ENCODE measurements at regions not wholly inside any gene's neighbourhood (a gene's known extent, or its start where the extent isn't known, plus 50 kb on each side); places are given as distances from the start of the nearest gene placed in this dataset.

DNA sequence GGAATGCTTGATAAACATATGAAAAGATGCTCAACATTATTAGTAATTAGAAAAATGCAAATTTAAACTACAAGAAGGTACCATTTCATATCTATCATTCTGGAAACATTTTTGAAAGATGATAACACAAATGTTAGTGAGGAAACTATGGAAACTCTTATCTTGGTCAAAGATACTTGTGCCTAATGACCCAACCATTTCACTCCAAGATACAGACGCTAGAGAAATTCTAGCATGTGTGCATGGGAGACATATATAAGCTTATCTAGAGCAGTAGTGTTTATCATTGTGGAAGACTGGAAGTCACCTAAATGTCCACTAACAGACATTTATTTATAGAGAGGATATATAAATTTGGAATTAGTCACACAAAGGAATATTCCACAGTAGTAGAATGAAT, 143.1 kb upstream of the HMGA2 start:
- H3K4me3 ChIP-seq (ENCODE audit: low read depth, low read length), result no peak overlapping the region
- in situ Hi-C loops (cut with HindIII; ENCODE audit: low sequenced_read_pairs), result no loop called here
- TF ChIP-seq, protein P1, sequence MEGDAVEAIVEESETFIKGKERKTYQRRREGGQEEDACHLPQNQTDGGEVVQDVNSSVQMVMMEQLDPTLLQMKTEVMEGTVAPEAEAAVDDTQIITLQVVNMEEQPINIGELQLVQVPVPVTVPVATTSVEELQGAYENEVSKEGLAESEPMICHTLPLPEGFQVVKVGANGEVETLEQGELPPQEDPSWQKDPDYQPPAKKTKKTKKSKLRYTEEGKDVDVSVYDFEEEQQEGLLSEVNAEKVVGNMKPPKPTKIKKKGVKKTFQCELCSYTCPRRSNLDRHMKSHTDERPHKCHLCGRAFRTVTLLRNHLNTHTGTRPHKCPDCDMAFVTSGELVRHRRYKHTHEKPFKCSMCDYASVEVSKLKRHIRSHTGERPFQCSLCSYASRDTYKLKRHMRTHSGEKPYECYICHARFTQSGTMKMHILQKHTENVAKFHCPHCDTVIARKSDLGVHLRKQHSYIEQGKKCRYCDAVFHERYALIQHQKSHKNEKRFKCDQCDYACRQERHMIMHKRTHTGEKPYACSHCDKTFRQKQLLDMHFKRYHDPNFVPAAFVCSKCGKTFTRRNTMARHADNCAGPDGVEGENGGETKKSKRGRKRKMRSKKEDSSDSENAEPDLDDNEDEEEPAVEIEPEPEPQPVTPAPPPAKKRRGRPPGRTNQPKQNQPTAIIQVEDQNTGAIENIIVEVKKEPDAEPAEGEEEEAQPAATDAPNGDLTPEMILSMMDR (IDR thresholded peaks at IDR 0.05; ENCODE audit: low read depth, low read length, missing control alignments), result no peak
- no peak for DNase-seq (ENCODE audit: low read depth)

DNA sequence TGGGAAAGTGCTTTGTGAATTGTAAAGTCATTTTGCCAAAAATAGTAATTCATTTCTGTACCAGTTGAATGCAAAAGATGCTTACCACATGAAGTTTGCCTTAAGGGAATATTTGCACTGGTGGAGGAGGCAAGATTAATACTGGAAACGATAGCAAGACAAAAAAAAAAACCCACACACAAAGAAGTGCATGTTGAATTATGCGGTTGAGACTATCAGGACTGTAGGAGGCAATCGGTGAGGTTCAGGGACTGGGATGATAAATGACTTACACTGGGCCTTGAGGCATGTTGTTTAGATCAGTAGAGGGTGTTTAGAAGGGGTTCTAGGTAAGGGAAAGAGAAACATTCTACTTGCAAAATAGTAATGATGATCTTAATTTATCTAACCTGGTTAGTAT, 142.2 kb upstream of the HMGA2 start:
- DNase-seq (ENCODE audit: low read depth), result no peak
- TF ChIP-seq, protein P1 (IDR thresholded peaks at IDR 0.05; ENCODE audit: low read depth, low read length, missing control alignments), result no peak
- H3K4me3 ChIP-seq (ENCODE audit: low read depth, low read length), result no peak overlapping the region
- in situ Hi-C loops (cut with HindIII; ENCODE audit: low sequenced_read_pairs), result no loop called here

DNA sequence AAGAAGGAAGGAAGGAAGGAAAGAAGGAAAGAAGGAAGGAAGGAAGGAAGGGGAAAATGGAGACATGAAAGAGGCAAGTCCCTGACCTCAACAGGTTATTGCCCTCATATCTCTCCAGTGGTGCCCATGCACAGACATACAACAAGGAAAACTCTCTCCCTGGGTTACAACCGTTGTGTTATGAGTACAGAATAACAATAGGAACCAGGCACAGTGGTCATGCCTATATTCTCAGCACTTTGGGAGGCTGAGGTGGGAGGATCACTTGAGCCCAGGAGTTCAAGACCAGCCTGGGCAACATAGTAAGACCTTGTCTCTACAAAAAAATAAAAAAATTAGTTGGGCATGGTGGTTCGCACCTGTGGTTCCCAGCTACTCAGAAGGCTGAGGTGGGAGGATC, 139.4 kb upstream of the HMGA2 start:
- no peak for DNase-seq (ENCODE audit: low read depth)
- TF ChIP-seq, protein P1 (IDR thresholded peaks at IDR 0.05; ENCODE audit: low read depth, low read length, missing control alignments), result no peak
- in situ Hi-C loops (cut with HindIII; ENCODE audit: low sequenced_read_pairs), result no loop called here
- no peak overlapping the region for H3K4me3 ChIP-seq (ENCODE audit: low read depth, low read length)

DNA sequence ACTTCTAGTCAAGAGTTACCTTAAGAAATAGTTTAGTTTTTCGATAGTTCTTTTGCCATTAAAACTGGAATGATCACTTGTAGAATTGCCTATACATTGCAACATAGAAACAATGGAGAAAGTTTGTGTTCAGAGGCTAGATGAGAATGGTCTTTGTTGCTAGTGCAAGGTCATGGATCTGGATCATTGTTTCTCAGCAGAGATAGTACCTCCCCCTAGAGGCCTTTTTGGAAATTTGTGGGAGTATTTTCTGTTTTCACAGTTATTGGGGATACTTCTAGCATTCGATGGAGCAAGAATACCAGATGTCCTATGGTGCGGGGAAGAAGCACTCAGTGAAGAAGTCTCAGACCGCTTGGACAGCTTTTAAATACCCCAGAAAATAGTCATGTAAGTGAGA, 138.8 kb upstream of the HMGA2 start:
- no peak for DNase-seq (ENCODE audit: low read depth)
- in situ Hi-C loops (cut with HindIII; ENCODE audit: low sequenced_read_pairs), result no loop called here
- TF ChIP-seq, protein P1 (IDR thresholded peaks at IDR 0.05; ENCODE audit: low read depth, low read length, missing control alignments), result peak; percentile 52

DNA sequence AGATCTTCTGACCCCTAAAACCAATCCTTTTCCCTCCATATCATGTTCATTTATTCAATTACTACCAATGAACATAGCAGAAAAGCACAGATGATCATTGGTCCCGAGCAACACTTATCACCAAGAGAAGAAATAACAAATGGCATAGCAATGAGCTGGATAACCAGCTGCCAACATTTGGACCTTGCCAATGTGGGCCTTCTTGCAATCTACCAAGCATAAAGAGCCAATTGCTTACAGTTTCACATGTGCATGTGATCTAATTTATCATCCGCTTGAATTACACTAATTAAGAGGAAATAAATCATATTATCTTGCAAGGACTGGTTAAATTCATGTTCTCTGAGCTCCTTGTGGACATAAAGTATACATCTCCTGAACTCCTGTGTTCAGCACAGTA, 134.8 kb upstream of the HMGA2 start:
- TF ChIP-seq, protein P1 (IDR thresholded peaks at IDR 0.05; ENCODE audit: low read depth, low read length, missing control alignments), result no peak
- in situ Hi-C loops (cut with HindIII; ENCODE audit: low sequenced_read_pairs), result no loop called here
- no peak overlapping the region for H3K4me3 ChIP-seq (ENCODE audit: low read depth, low read length)
- no peak for DNase-seq (ENCODE audit: low read depth)

More for the DNA sequence above, 138.8 kb upstream of the HMGA2 start:
- no peak overlapping the region for H3K4me3 ChIP-seq (ENCODE audit: low read depth, low read length)

DNA sequence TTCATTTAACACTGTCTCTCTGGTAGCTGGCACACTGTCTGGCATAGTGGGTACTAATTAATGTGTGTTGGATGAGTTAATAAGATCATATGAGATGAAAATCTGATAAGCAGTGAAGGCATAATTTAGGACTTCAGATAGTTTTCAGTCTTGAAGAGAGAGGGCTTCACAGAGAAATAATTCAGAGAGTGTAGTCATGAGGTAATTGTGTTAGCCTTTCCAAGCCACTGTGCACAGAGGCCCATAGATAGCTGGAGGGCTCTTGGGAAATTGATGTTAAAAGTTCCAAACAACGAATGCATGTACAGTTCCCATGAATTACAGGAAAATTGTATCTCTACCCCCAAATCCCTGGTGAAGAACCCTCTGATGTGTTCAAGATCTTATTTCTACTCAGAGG, 133.8 kb upstream of the HMGA2 start:
- TF ChIP-seq, protein P1 (IDR thresholded peaks at IDR 0.05; ENCODE audit: low read depth, low read length, missing control alignments), result no peak
- in situ Hi-C loops (cut with HindIII; ENCODE audit: low sequenced_read_pairs), result loop anchor here (5.0 kb wide), 1 partner anchor 63 kb away; no protein-coding TSS in a partner anchor
- no peak for DNase-seq (ENCODE audit: low read depth)
- H3K4me3 ChIP-seq (ENCODE audit: low read depth, low read length), result no peak overlapping the region

DNA sequence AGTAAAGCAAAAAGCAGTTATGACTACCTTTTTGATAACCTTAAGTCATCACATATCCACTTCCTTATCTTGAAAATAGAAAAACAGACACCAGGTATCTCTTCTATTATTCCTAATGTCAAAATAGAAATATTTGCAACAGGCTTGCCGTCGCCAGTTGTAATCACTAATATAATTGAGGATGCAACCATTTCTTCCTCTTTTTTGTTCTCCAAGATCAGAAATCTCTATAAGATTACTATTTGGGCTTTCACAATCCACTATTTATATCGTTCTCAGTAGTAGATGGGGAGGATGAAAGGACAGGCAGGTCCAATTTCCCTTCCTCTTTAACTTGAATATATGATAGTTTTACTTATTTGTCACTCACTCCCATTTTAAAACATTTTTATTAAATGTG, 130.2 kb upstream of the HMGA2 start:
- no peak for DNase-seq (ENCODE audit: low read depth)
- TF ChIP-seq, protein P1 (IDR thresholded peaks at IDR 0.05; ENCODE audit: low read depth, low read length, missing control alignments), result no peak
- in situ Hi-C loops (cut with HindIII; ENCODE audit: low sequenced_read_pairs), result loop anchor here (5.0 kb wide), 1 partner anchor 67 kb away; no protein-coding TSS in a partner anchor

More for the DNA sequence above, 130.2 kb upstream of the HMGA2 start:
- no peak overlapping the region for H3K4me3 ChIP-seq (ENCODE audit: low read depth, low read length)

Data from astrocyte of the cerebellum (primary cell).